HG03571 (cell line): ENCODE measurements at regions not wholly inside any gene's neighbourhood (a gene's known extent, or its start where the extent isn't known, plus 50 kb on each side); places are given as distances from the start of the nearest gene placed in this dataset.
"Not testable (repeated sequence)": the region's sequence is repeated elsewhere in the genome, so short reads cannot be mapped to it uniquely, and the experiment has no call there.

Experiments
- ATAC-seq: cut with Tn5 transposase; IDR thresholded peaks from one replicate; pipeline ENCODE4 v1.9.1; 2021; ENCODE audit not compliant: unreplicated experiment

GRCh38 chr9:129437626-129438323 lies 183.1 kb downstream of the C9orf50 start:
- ATAC-seq = no peak

- no peak for ATAC-seq
These were observed 183.9 kb downstream of the C9orf50 start for GRCh38 chr9:129436751-129437625.

- ATAC-seq = no peak
These were observed 184.7 kb downstream of the C9orf50 start for GRCh38 chr9:129435988-129436717.

- ATAC-seq = no peak
These were observed 185.6 kb downstream of the C9orf50 start for GRCh38 chr9:129435291-129435690.

- no peak for ATAC-seq
These were observed 186.7 kb downstream of the C9orf50 start for GRCh38 chr9:129434187-129434586.

GRCh38 chr9:129432297-129433154 lies 188.4 kb downstream of the C9orf50 start:
- ATAC-seq = no peak

- no peak for ATAC-seq
These were observed 189.8 kb downstream of the C9orf50 start for GRCh38 chr9:129430940-129431643.

GRCh38 chr9:129428864-129429577 lies 191.9 kb downstream of the C9orf50 start:
- ATAC-seq = no peak

GRCh38 chr9:129427149-129427548 lies 193.8 kb downstream of the C9orf50 start:
- no peak for ATAC-seq

GRCh38 chr9:129423755-129424154 lies 197.1 kb downstream of the C9orf50 start:
- ATAC-seq = not testable (repeated sequence)

GRCh38 chr9:129423216-129423615 lies 197.7 kb downstream of the C9orf50 start:
- no peak for ATAC-seq

GRCh38 chr9:129422843-129423192 lies 198.1 kb downstream of the C9orf50 start:
- ATAC-seq = no peak

GRCh38 chr9:129422032-129422842 lies 198.7 kb downstream of the C9orf50 start:
- ATAC-seq = no peak

GRCh38 chr9:129421371-129421770 lies 199.5 kb downstream of the C9orf50 start:
- no peak for ATAC-seq

- ATAC-seq = no peak
These were observed 200.2 kb downstream of the C9orf50 start for GRCh38 chr9:129420721-129421120.

GRCh38 chr9:129419382-129419899 lies 201.5 kb downstream of the C9orf50 start:
- ATAC-seq = no peak

- ATAC-seq = no peak
These were observed 202.4 kb downstream of the C9orf50 start for GRCh38 chr9:129418451-129418850.

- no peak for ATAC-seq
These were observed 203.9 kb downstream of the C9orf50 start for GRCh38 chr9:129416821-129417539.
